ENCODE measurements at regions not wholly inside any gene's neighbourhood (a gene's known extent, or its start where the extent isn't known, plus 50 kb on each side); places are given as distances from the start of the nearest gene placed in this dataset.

GRCh38 chr3:67920311-67920710 lies 265.9 kb upstream of the SUCLG2 start (continued):
- TF ChIP-seq, protein P1, sequence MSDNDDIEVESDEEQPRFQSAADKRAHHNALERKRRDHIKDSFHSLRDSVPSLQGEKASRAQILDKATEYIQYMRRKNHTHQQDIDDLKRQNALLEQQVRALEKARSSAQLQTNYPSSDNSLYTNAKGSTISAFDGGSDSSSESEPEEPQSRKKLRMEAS (IDR thresholded peaks at IDR 0.05; ENCODE audit: low read depth): no peak
- TF ChIP-seq CHD2 (IDR thresholded peaks at IDR 0.05; ENCODE audit: low read length, partially characterized antibody) (no peak), NRF1 (IDR thresholded peaks at IDR 0.05; ENCODE audit: low read depth, low read length) (no peak)

DNA sequence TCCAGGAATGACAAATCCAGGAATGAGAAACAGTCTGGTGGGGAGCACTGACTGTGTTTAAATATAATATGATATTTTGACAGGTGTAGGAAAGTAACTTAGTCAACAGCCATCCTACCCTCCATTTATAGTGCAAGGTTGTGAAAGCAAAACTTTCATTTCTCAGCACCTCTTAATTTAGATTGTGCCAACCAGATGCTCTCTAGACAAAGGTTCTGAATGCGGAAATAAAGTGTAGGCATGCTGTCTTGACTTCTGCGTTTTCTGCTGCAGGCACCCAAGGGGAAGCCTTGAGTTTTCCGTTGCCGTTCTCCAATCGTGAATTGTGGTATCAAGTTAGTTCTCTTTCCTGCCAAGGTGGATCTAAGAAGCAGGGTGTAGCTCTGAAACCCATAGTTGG lies 261.9 kb upstream of the SUCLG2 start:
- H3K27me3 ChIP-seq (ENCODE audit: insufficient read depth): no peaks in the 10 kb centered on the region
- H3F3A ChIP-seq (replicated peaks; ENCODE audit: insufficient read depth): no peaks in the 10 kb centered on the region
- H3K9ac ChIP-seq: no peak overlapping the region
- H3K4me3 ChIP-seq (ENCODE audit: low read depth in 2 of 2, low read length in 1 of 2): no peak overlapping the region
- no peaks in the 10 kb centered on the region for H4K20me1 ChIP-seq (ENCODE audit: insufficient read depth)
- no peaks in the 10 kb centered on the region for H3K4me1 ChIP-seq (ENCODE audit: control insufficient read depth in 1 of 2, insufficient read depth in 2 of 2, low read depth in 1 of 2, low read length in 1 of 2)
- H3K79me2 ChIP-seq (ENCODE audit: insufficient read depth): no peaks in the 10 kb centered on the region
- H3K9me3 ChIP-seq: no peaks in the 10 kb centered on the region
- no peak for DNase-seq
- TF ChIP-seq GABPA (IDR thresholded peaks at IDR 0.05; ENCODE audit: low read depth): no peak
- no peak for TF ChIP-seq EP300 (IDR thresholded peaks at IDR 0.05; ENCODE audit: borderline replicate concordance in 1 of 2, low read depth in 1 of 2, low read length in 1 of 2)
- TF ChIP-seq CHD2 (IDR thresholded peaks at IDR 0.05; ENCODE audit: low read length, partially characterized antibody): no peak
- no peak for TF ChIP-seq SIN3A (IDR thresholded peaks at IDR 0.05; ENCODE audit: borderline replicate concordance, low read depth, low read length)
- no peak for TF ChIP-seq JUND (IDR thresholded peaks at IDR 0.05)
- TF ChIP-seq RCOR1 (IDR thresholded peaks at IDR 0.05; ENCODE audit: low read length): no peak
- TF ChIP-seq, protein P2, sequence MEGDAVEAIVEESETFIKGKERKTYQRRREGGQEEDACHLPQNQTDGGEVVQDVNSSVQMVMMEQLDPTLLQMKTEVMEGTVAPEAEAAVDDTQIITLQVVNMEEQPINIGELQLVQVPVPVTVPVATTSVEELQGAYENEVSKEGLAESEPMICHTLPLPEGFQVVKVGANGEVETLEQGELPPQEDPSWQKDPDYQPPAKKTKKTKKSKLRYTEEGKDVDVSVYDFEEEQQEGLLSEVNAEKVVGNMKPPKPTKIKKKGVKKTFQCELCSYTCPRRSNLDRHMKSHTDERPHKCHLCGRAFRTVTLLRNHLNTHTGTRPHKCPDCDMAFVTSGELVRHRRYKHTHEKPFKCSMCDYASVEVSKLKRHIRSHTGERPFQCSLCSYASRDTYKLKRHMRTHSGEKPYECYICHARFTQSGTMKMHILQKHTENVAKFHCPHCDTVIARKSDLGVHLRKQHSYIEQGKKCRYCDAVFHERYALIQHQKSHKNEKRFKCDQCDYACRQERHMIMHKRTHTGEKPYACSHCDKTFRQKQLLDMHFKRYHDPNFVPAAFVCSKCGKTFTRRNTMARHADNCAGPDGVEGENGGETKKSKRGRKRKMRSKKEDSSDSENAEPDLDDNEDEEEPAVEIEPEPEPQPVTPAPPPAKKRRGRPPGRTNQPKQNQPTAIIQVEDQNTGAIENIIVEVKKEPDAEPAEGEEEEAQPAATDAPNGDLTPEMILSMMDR (IDR thresholded peaks at IDR 0.05): no peak
- no peak for TF ChIP-seq FOSL2 (IDR thresholded peaks at IDR 0.05; ENCODE audit: borderline replicate concordance, low read depth)
- TF ChIP-seq EZH2phosphoT487 (IDR thresholded peaks at IDR 0.05; ENCODE audit: borderline replicate concordance, low read depth): no peak
- no peak for TF ChIP-seq TEAD4 (IDR thresholded peaks at IDR 0.05; ENCODE audit: borderline replicate concordance, insufficient read depth)
- TF ChIP-seq, protein P3, sequence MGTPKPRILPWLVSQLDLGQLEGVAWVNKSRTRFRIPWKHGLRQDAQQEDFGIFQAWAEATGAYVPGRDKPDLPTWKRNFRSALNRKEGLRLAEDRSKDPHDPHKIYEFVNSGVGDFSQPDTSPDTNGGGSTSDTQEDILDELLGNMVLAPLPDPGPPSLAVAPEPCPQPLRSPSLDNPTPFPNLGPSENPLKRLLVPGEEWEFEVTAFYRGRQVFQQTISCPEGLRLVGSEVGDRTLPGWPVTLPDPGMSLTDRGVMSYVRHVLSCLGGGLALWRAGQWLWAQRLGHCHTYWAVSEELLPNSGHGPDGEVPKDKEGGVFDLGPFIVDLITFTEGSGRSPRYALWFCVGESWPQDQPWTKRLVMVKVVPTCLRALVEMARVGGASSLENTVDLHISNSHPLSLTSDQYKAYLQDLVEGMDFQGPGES (IDR thresholded peaks at IDR 0.05; ENCODE audit: low read depth, low read length): no peak
- no peaks in the 10 kb centered on the region for H3K36me3 ChIP-seq (replicated peaks in 1 of 2; ENCODE audit: control insufficient read depth in 1 of 2, insufficient read depth in 2 of 2, low read length in 1 of 2)
- H3K9me2 ChIP-seq: no peaks in the 10 kb centered on the region
- no peak overlapping the region for H3K27ac ChIP-seq (ENCODE audit: low read depth in 2 of 2, low read length in 1 of 2)
- WGBS (ENCODE audit: low lambda C conversion rate): 16% methylated on average over 5 of the region's 5 CpGs
- CTCF ChIA-PET: interaction anchor here (1.0 kb wide), 1 partner anchor 48 kb away, joined by 3 read pairs; no protein-coding TSS in a partner anchor
- POLR2A ChIA-PET: no interaction called here
- H3K4me2 ChIP-seq: no peak overlapping the region
- H2AFZ ChIP-seq (ENCODE audit: low read depth): no peak overlapping the region

DNA sequence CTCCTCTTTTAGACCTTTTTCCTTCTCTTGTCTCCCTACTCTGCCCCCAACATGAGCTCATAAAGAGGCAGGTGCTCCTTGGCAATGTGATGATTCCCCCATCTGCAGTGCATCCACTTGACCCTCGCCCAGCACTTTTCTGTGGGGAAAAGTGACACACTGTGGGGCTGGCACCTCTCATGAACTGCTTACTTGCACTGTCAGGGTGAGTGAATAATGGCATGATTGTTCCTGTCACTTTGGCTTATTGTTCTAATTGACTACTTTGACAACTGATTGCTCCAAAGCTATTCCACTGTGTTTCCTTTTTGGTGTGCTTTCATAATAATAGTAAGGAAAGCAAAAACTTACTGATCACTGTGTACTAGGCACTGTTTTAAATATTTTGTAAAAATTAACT lies 253.3 kb upstream of the SUCLG2 start:
- H3K79me2 ChIP-seq (ENCODE audit: insufficient read depth): no peaks in the 10 kb centered on the region
- no peak for DNase-seq
- H2AFZ ChIP-seq (ENCODE audit: low read depth): no peak overlapping the region
- ChIA-PET CTCF (no interaction called here), POLR2A (no interaction called here)
- H3K9me2 ChIP-seq: no peaks in the 10 kb centered on the region
- 0% methylated on average over 1 of the region's 1 CpG for WGBS (ENCODE audit: low lambda C conversion rate)
- no peaks in the 10 kb centered on the region for H3K27me3 ChIP-seq (ENCODE audit: insufficient read depth)
- no peaks in the 10 kb centered on the region for H3K9me3 ChIP-seq
- no peak overlapping the region for H3K27ac ChIP-seq (ENCODE audit: low read depth in 2 of 2, low read length in 1 of 2)
- no peak overlapping the region for H3K4me3 ChIP-seq (ENCODE audit: low read depth in 2 of 2, low read length in 1 of 2)
- no peaks in the 10 kb centered on the region for H4K20me1 ChIP-seq (ENCODE audit: insufficient read depth)
- H3F3A ChIP-seq (replicated peaks; ENCODE audit: insufficient read depth): no peaks in the 10 kb centered on the region
- no peak overlapping the region for H3K9ac ChIP-seq
- H3K36me3 ChIP-seq (replicated peaks in 1 of 2; ENCODE audit: control insufficient read depth in 1 of 2, insufficient read depth in 2 of 2, low read length in 1 of 2): no peaks in the 10 kb centered on the region
- H3K4me2 ChIP-seq: no peak overlapping the region
- no peaks in the 10 kb centered on the region for H3K4me1 ChIP-seq (ENCODE audit: control insufficient read depth in 1 of 2, insufficient read depth in 2 of 2, low read depth in 1 of 2, low read length in 1 of 2)
- TF ChIP-seq GATA2 (CRISPR knock-in tag; IDR thresholded peaks at IDR 0.05) (no peak), EZH2phosphoT487 (IDR thresholded peaks at IDR 0.05; ENCODE audit: borderline replicate concordance, low read depth) (no peak), FOSL2 (IDR thresholded peaks at IDR 0.05; ENCODE audit: borderline replicate concordance, low read depth) (no peak), TAF1 (IDR thresholded peaks at IDR 0.05; ENCODE audit: borderline replicate concordance, low read depth, low read length) (no peak), FOXJ3 (CRISPR knock-in tag; IDR thresholded peaks at IDR 0.05) (no peak), REST (IDR thresholded peaks at IDR 0.05; ENCODE audit: low read depth, low read length) (no peak), RCOR1 (IDR thresholded peaks at IDR 0.05; ENCODE audit: low read length) (no peak), RAD21 (IDR thresholded peaks at IDR 0.05; ENCODE audit: low read length) (no peak)
- TF ChIP-seq, protein P4, sequence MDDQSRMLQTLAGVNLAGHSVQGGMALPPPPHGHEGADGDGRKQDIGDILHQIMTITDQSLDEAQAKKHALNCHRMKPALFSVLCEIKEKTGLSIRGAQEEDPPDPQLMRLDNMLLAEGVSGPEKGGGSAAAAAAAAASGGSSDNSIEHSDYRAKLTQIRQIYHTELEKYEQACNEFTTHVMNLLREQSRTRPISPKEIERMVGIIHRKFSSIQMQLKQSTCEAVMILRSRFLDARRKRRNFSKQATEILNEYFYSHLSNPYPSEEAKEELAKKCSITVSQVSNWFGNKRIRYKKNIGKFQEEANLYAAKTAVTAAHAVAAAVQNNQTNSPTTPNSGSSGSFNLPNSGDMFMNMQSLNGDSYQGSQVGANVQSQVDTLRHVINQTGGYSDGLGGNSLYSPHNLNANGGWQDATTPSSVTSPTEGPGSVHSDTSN (IDR thresholded peaks at IDR 0.05): no peak
